ENCODE measurements at regions not wholly inside any gene's neighbourhood (a gene's known extent, or its start where the extent isn't known, plus 50 kb on each side); places are given as distances from the start of the nearest gene placed in this dataset.

DNA sequence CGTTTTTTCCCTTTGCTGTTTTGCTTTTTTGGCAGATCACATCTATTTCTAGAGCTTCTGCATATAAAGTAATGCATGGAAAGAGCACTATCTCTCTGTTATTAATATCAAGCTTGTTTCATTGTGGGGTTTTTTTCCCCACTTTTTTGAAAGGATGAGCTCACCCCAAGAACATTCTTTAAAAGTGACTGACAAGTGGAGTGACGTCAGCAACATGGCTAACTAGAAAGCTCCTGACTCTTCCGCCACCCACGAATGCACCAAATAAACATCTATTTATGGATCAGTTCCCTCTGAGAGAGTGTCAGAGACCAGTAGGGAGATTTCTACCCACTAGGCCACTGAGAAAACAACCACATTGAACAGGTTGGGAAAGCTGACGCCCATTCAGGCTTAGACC lies 445.4 kb downstream of the GALC start:
- Histone ChIP-seq H3K9me3 (replicated peaks; ENCODE audit: control insufficient read depth, insufficient read depth, low read length) (no peaks in the 10 kb centered on the region), H3K27me3 (replicated peaks in 1 of 2; ENCODE audit: control insufficient read depth in 2 of 2, insufficient read depth in 2 of 2, low read length in 1 of 2) (no peaks in the 10 kb centered on the region), H3K4me2 (ENCODE audit: control insufficient read depth, insufficient read depth) (no peak overlapping the region), H3K27ac (ENCODE audit: control insufficient read depth, insufficient read depth) (no peak overlapping the region), H3K4me3 (no peak overlapping the region), H2AFZ (ENCODE audit: control insufficient read depth, low read depth, low read length) (no peak overlapping the region), H4K20me1 (ENCODE audit: control insufficient read depth, insufficient read depth) (no peaks in the 10 kb centered on the region), H3K9ac (ENCODE audit: control insufficient read depth, insufficient read depth, low read length) (no peak overlapping the region), H3K36me3 (ENCODE audit: control insufficient read depth in 2 of 2, insufficient read depth in 2 of 2, low read length in 1 of 2) (no peaks in the 10 kb centered on the region), H3K79me2 (ENCODE audit: control insufficient read depth, insufficient read depth, low read length) (no peaks in the 10 kb centered on the region), H3K4me1 (ENCODE audit: control insufficient read depth, insufficient read depth, low read length) (no peaks in the 10 kb centered on the region)
- ChIA-PET SMC1A (ENCODE audit: uncharacterized antibody, unreplicated experiment) (interaction anchor here (0.7 kb wide), 1 partner anchor 87 kb away, joined by 4 read pairs; no protein-coding TSS in a partner anchor), POLR2A (no interaction called here), CTCF (no interaction called here), RAD21 (ENCODE audit: unreplicated experiment) (no interaction called here)
- ATAC-seq, result no peak
- TF ChIP-seq FOS (IDR thresholded peaks at IDR 0.05; ENCODE audit: borderline replicate concordance, extremely low read depth, insufficient read length) (no peak), ATF7 (IDR thresholded peaks at IDR 0.05; ENCODE audit: low read depth) (no peak), SMAD5 (IDR thresholded peaks at IDR 0.05; ENCODE audit: low read depth) (no peak)
- WGBS (ENCODE audit: insufficient coverage, insufficient replicate concordance, low lambda C conversion rate, missing lambda C conversion rate), result 29% methylated on average over 5 of the region's 5 CpGs
- in situ Hi-C loops (cut with MboI), result no loop called here
- no peak for FAIRE-seq
- DNase-seq (ENCODE audit: low read depth, low spot score), result no peak
- BruUV-seq (replicated peaks), result no TSS peak
- intact Hi-C loops (cut with micrococcal nuclease; ENCODE audit: unreplicated experiment), result no loop called here

DNA sequence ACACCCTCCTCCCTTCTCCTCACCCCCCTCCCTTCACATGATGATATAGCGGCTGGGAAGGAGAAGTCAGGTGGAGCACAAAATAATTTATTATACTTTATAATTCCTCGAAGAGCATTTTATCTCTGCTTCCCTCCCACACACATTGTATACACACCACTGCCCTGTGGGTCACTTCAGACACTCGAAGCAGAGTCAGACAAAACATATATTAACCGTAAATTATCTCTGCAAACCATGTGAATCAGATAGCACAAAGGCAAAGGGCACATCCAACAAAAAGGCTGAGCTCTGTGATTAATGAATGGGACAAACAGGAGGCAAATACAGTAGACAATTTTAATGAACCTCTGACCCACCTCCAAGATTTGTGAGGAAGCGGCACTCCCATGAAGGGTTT lies 450.7 kb downstream of the GALC start:
- DNase-seq (ENCODE audit: low read depth, low spot score), result no peak
- SMC1A ChIA-PET (ENCODE audit: uncharacterized antibody, unreplicated experiment), result no interaction called here
- intact Hi-C loops (cut with micrococcal nuclease; ENCODE audit: unreplicated experiment) (no loop called here), in situ Hi-C loops (cut with MboI) (no loop called here)
- CTCF ChIA-PET, result no interaction called here
- no peak for FAIRE-seq
- H3K27ac ChIP-seq (ENCODE audit: control insufficient read depth, insufficient read depth), result no peak overlapping the region
- no peak for ATAC-seq
- RAD21 ChIA-PET (ENCODE audit: unreplicated experiment), result no interaction called here
- H3K9ac ChIP-seq (ENCODE audit: control insufficient read depth, insufficient read depth, low read length), result no peak overlapping the region
- BruUV-seq (replicated peaks), result no TSS peak
- no peaks in the 10 kb centered on the region for H4K20me1 ChIP-seq (ENCODE audit: control insufficient read depth, insufficient read depth)
- H3K4me1 ChIP-seq (ENCODE audit: control insufficient read depth, insufficient read depth, low read length), result no peaks in the 10 kb centered on the region
- no peak overlapping the region for H2AFZ ChIP-seq (ENCODE audit: control insufficient read depth, low read depth, low read length)
- no peak overlapping the region for H3K4me2 ChIP-seq (ENCODE audit: control insufficient read depth, insufficient read depth)
- H3K4me3 ChIP-seq, result no peak overlapping the region
- H3K27me3 ChIP-seq (replicated peaks in 1 of 2; ENCODE audit: control insufficient read depth in 2 of 2, insufficient read depth in 2 of 2, low read length in 1 of 2), result no peaks in the 10 kb centered on the region
- H3K9me3 ChIP-seq (replicated peaks; ENCODE audit: control insufficient read depth, insufficient read depth, low read length), result no peaks in the 10 kb centered on the region
- WGBS (ENCODE audit: insufficient coverage, insufficient replicate concordance, low lambda C conversion rate, missing lambda C conversion rate), result 29% methylated on average over 5 of the region's 5 CpGs
- H3K36me3 ChIP-seq (ENCODE audit: control insufficient read depth in 2 of 2, insufficient read depth in 2 of 2, low read length in 1 of 2), result no peaks in the 10 kb centered on the region
- no peaks in the 10 kb centered on the region for H3K79me2 ChIP-seq (ENCODE audit: control insufficient read depth, insufficient read depth, low read length)
- POLR2A ChIA-PET, result no interaction called here
- TF ChIP-seq, protein P1, sequence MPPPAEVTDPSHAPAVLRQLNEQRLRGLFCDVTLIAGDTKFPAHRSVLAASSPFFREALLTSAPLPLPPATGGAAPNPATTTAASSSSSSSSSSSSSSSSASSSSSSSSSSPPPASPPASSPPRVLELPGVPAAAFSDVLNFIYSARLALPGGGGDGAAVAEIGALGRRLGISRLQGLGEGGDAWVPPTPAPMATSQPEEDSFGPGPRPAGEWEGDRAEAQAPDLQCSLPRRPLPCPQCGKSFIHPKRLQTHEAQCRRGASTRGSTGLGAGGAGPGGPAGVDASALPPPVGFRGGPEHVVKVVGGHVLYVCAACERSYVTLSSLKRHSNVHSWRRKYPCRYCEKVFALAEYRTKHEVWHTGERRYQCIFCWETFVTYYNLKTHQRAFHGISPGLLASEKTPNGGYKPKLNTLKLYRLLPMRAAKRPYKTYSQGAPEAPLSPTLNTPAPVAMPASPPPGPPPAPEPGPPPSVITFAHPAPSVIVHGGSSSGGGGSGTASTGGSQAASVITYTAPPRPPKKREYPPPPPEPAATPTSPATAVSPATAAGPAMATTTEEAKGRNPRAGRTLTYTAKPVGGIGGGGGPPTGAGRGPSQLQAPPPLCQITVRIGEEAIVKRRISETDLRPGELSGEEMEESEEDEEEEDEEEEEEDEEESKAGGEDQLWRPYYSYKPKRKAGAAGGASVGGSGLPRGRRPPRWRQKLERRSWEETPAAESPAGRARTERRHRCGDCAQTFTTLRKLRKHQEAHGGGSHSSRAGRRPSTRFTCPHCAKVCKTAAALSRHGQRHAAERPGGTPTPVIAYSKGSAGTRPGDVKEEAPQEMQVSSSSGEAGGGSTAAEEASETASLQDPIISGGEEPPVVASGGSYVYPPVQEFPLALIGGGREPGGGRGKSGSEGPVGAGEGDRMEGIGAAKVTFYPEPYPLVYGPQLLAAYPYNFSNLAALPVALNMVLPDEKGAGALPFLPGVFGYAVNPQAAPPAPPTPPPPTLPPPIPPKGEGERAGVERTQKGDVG (CRISPR knock-in tag; IDR thresholded peaks at IDR 0.05), result no peak
- TF ChIP-seq, protein P2, sequence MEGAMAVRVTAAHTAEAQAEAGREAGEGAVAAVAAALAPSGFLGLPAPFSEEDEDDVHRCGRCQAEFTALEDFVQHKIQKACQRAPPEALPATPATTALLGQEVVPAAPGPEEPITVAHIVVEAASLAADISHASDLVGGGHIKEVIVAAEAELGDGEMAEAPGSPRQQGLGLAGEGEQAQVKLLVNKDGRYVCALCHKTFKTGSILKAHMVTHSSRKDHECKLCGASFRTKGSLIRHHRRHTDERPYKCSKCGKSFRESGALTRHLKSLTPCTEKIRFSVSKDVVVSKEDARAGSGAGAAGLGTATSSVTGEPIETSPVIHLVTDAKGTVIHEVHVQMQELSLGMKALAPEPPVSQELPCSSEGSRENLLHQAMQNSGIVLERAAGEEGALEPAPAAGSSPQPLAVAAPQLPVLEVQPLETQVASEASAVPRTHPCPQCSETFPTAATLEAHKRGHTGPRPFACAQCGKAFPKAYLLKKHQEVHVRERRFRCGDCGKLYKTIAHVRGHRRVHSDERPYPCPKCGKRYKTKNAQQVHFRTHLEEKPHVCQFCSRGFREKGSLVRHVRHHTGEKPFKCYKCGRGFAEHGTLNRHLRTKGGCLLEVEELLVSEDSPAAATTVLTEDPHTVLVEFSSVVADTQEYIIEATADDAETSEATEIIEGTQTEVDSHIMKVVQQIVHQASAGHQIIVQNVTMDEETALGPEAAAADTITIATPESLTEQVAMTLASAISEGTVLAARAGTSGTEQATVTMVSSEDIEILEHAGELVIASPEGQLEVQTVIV (IDR thresholded peaks at IDR 0.05; ENCODE audit: borderline replicate concordance, partially characterized antibody), result no peak
- TF ChIP-seq STAT1 (conservative IDR thresholded peaks at IDR 0.05) (no peak), BCL11A (IDR thresholded peaks at IDR 0.05; ENCODE audit: low read depth, low read length) (no peak), TARDBP (IDR thresholded peaks at IDR 0.05; ENCODE audit: borderline replicate concordance) (no peak), ETV6 (conservative IDR thresholded peaks at IDR 0.05 in 1 of 2, IDR thresholded peaks at IDR 0.05 in 1 of 2; ENCODE audit: borderline replicate concordance in 1 of 2, low read depth in 1 of 2) (no peak), KLF5 (IDR thresholded peaks at IDR 0.05; ENCODE audit: partially characterized antibody) (no peak), RAD21 (IDR thresholded peaks at IDR 0.05; ENCODE audit: insufficient read depth, low read depth, low read length) (no peak)
- TF ChIP-seq, protein P3, sequence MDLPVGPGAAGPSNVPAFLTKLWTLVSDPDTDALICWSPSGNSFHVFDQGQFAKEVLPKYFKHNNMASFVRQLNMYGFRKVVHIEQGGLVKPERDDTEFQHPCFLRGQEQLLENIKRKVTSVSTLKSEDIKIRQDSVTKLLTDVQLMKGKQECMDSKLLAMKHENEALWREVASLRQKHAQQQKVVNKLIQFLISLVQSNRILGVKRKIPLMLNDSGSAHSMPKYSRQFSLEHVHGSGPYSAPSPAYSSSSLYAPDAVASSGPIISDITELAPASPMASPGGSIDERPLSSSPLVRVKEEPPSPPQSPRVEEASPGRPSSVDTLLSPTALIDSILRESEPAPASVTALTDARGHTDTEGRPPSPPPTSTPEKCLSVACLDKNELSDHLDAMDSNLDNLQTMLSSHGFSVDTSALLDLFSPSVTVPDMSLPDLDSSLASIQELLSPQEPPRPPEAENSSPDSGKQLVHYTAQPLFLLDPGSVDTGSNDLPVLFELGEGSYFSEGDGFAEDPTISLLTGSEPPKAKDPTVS (IDR thresholded peaks at IDR 0.05; ENCODE audit: low read depth, low read length), result no peak
